HepG2 (cell line): ENCODE measurements at regions not wholly inside any gene's neighbourhood (a gene's known extent, or its start where the extent isn't known, plus 50 kb on each side); places are given as distances from the start of the nearest gene placed in this dataset.
"Not testable (repeated sequence)": the region's sequence is repeated elsewhere in the genome, so short reads cannot be mapped to it uniquely, and the experiment has no call there.

ENCODE experiments used
- ATAC-seq: fragments of 200-7000 bp; cut with Tn5 transposase; 3 replicates; pipeline ENCODE4 v1.9.1; 2020; ENCODE audit warnings: mild to moderate bottlenecking, moderate library complexity
- BruUV-seq: library from RNA; stranded (reverse); fragments of 400-500 nt; replicated peaks from 2 replicates; lab custom pipeline; 2021; lab: Mats Ljungman, UMichigan
- CTCF ChIA-PET: fragments of 300-600 bp; formaldehyde crosslinking; extraction: SDS; loops from one replicate; lab custom pipeline; 2021; ENCODE audit warnings: low total read pairs, inconsistent platforms, low intra/inter-chr PET ratio; lab: Yijun Ruan, JAX
- POLR2A ChIA-PET: fragments of 350-600 bp; sonication (Branson Sonifier 250); formaldehyde crosslinking; loops from one replicate; lab custom pipeline; 2020; ENCODE audit warnings: antibody characterized with exemption, inconsistent platforms; lab: Yijun Ruan, JAX
- DNase-seq: peaks from one replicate; pipeline ENCODE4 v3.0.0-alpha.2; 2015; ENCODE audit warnings: low spot score
- FAIRE-seq: peaks from 3 replicates; lab custom pipeline; 2011; peaks lifted over from hg19 to GRCh38; lab: Jason Lieb, UNC
- H2AFZ ChIP-seq: one replicate; pipeline ENCODE4 v1.6.1; 2011; ENCODE audit warnings: low read length, inconsistent platforms
- H3K27ac ChIP-seq: fragments of 300-600 bp; 3 replicates; pipeline ENCODE4 v1.8.0; 2011; ENCODE audit warnings: mixed run types, mild to moderate bottlenecking, mixed read lengths, low read length, inconsistent platforms; ENCODE audit not compliant: insufficient read depth; ENCODE audit errors: extremely low read length
- H3K27me3 ChIP-seq, 2 experiments: fragments of 200-600 bp in 1 of 2; 2 replicates in 1 of 2; 3 replicates in 1 of 2; pipeline versions ENCODE4 v1.6.0 to v1.8.0; 2011; ENCODE audit warnings: low read length in 2 of 2, mild to moderate bottlenecking in 2 of 2, moderate library complexity in 2 of 2, inconsistent platforms in 1 of 2; ENCODE audit not compliant: insufficient read depth in 2 of 2, control insufficient read depth in 1 of 2
- H3K36me3 ChIP-seq, 2 experiments: fragments of 200-600 bp in 1 of 2; replicated peaks in 1 of 2; 2 replicates in 1 of 2; 3 replicates in 1 of 2; pipeline versions ENCODE4 v1.5.1 to v1.8.0; 2011; ENCODE audit warnings: low read length in 2 of 2, inconsistent platforms in 1 of 2; ENCODE audit not compliant: insufficient read depth in 2 of 2, control insufficient read depth in 1 of 2
- H3K4me1 ChIP-seq: 2 replicates; pipeline ENCODE4 v1.5.1; 2012; ENCODE audit warnings: low read length, inconsistent platforms; ENCODE audit not compliant: insufficient read depth
- H3K4me2 ChIP-seq: 2 replicates; pipeline ENCODE4 v1.6.0; 2011; ENCODE audit warnings: low read depth, low read length, inconsistent platforms
- H3K4me3 ChIP-seq, 3 experiments: fragments of 200-600 bp in 1 of 3; sonication (generic), shearing (Covaris generic) in 1 of 3; replicated peaks in 1 of 3; 2 replicates each; pipeline ENCODE4 v1.5.1; 2011 to 2016; ENCODE audit warnings: low read length in 3 of 3, inconsistent platforms in 2 of 3, low read depth in 2 of 3, mild to moderate bottlenecking in 2 of 3, control low read depth in 1 of 3, mixed read lengths in 1 of 3; ENCODE audit not compliant: insufficient read depth in 1 of 3
- H3K79me2 ChIP-seq: one replicate; pipeline ENCODE4 v1.6.1; 2011; ENCODE audit warnings: low read length, inconsistent platforms; ENCODE audit not compliant: insufficient read depth
- H3K9ac ChIP-seq: 2 replicates; pipeline ENCODE4 v1.6.0; 2011; ENCODE audit warnings: mild to moderate bottlenecking, low read depth, low read length, inconsistent platforms; ENCODE audit not compliant: insufficient read depth
- H3K9me3 ChIP-seq: 2 replicates; pipeline ENCODE4 v1.5.1; 2012; ENCODE audit warnings: mild to moderate bottlenecking, low read length
- H4K20me1 ChIP-seq: 2 replicates; pipeline ENCODE4 v1.6.0; 2011; ENCODE audit warnings: inconsistent platforms, mild to moderate bottlenecking, low read length, moderate library complexity; ENCODE audit not compliant: insufficient read depth
- HDAC2 ChIP-seq: sonication (generic); formaldehyde crosslinking; IDR thresholded peaks from 2 replicates; pipeline ENCODE4 v1.4.0; 2020; ENCODE audit warnings: missing genetic modification reagents
- MEF2D ChIP-seq: sonication (generic); formaldehyde crosslinking; IDR thresholded peaks from 2 replicates; pipeline ENCODE4 v1.5.1; 2020; ENCODE audit warnings: mild to moderate bottlenecking, missing genetic modification reagents
- NBN ChIP-seq: fragments of 450-650 bp; conservative IDR thresholded peaks from 2 replicates; pipeline ENCODE4 v1.6.1; 2017
- NONO ChIP-seq, 2 experiments: fragments of 450-650 bp in 1 of 2; sonication (generic) in 1 of 2; formaldehyde crosslinking in 1 of 2; IDR thresholded peaks in 1 of 2; conservative IDR thresholded peaks in 1 of 2; 2 replicates each; pipeline versions ENCODE4 v1.6.1 to v1.8.0; 2017 to 2022; ENCODE audit warnings: mild to moderate bottlenecking in 1 of 2, missing genetic modification reagents in 1 of 2, moderate library complexity in 1 of 2
- REPIN1 ChIP-seq: sonication (generic); formaldehyde crosslinking; IDR thresholded peaks from 2 replicates; pipeline ENCODE4 v1.8.0; 2022; ENCODE audit warnings: missing genetic modification reagents, low read depth, mild to moderate bottlenecking, borderline replicate concordance
- THAP8 ChIP-seq: sonication (generic); formaldehyde crosslinking; IDR thresholded peaks from 2 replicates; pipeline ENCODE4 v1.5.1; 2020; ENCODE audit warnings: missing genetic modification reagents, mild to moderate bottlenecking, borderline replicate concordance
- TOE1 ChIP-seq: sonication (generic); formaldehyde crosslinking; IDR thresholded peaks from 2 replicates; pipeline ENCODE4 v1.4.0; 2020; ENCODE audit warnings: mild to moderate bottlenecking, missing genetic modification reagents
- TRAFD1 ChIP-seq: sonication (generic); formaldehyde crosslinking; IDR thresholded peaks from 2 replicates; pipeline ENCODE4 v1.5.1; 2020; ENCODE audit warnings: missing genetic modification reagents, mild to moderate bottlenecking, borderline replicate concordance
- ZNF180 ChIP-seq: sonication (generic); formaldehyde crosslinking; IDR thresholded peaks from 2 replicates; pipeline ENCODE4 v1.4.0; 2020; ENCODE audit warnings: low read depth, missing genetic modification reagents, borderline replicate concordance
- ZNF629 ChIP-seq: sonication (generic); formaldehyde crosslinking; conservative IDR thresholded peaks from 2 replicates; pipeline ENCODE4 v1.5.0; 2020; ENCODE audit warnings: missing genetic modification reagents
- ZNF883 ChIP-seq: sonication (generic); formaldehyde crosslinking; IDR thresholded peaks from 2 replicates; pipeline ENCODE4 v1.5.1; 2020; ENCODE audit warnings: mild to moderate bottlenecking, missing genetic modification reagents; ENCODE audit errors: not compliant biosample characterization
- ZSCAN20 ChIP-seq: sonication (generic); formaldehyde crosslinking; IDR thresholded peaks from 2 replicates; pipeline ENCODE4 v1.4.0; 2020; ENCODE audit warnings: missing genetic modification reagents, mild to moderate bottlenecking, borderline replicate concordance
- WGBS: methylation state at CpG from one replicate; pipeline ENCODE4 v1.1.6; 2017; ENCODE audit warnings: low lambda C conversion rate; 5-methylcytosine and 5-hydroxymethylcytosine counted together
- in situ Hi-C: cut with HindIII; loops from 2 replicates; pipeline ENCODE4 v1.10.0; 2017; ENCODE audit warnings: low pct_unique_long_range_greater_than_20kb; ENCODE audit not compliant: extremely low pct_ligation_motif_present
- intact Hi-C: fragments of 100-400 bp; cut with micrococcal nuclease; formaldehyde crosslinking; loops from one replicate; pipeline ENCODE4 v1.10.0; 2022; ENCODE audit not compliant: unreplicated experiment
- TF ChIP-seq, protein P1 (sequence below): sonication (generic); formaldehyde crosslinking; IDR thresholded peaks from 2 replicates; pipeline ENCODE4 v1.5.0; 2020; ENCODE audit warnings: missing genetic modification reagents, mild to moderate bottlenecking, borderline replicate concordance

DNA sequence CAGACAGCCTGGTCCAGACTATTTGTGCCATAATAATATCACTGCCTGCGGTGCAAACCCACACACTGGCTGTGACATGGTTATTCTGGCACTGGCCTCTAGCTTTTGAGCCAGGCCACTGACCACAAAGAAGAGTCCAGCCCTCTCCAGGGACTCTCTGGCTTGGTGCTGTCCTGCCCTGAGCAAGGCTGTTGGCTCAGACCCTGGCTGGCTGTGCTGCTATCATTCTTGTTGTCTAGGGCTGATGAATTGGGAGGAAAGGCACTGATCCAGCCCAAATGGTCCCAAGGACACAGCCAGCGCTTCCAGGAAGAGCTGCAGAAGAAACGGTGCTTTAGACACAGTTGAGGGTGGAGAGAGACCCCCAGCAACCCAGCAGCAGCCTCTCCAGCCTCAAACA lies 80.8 kb downstream of the TMEM130 start (continued):
- TF ChIP-seq THAP8 (CRISPR knock-in tag) (no peak), NBN (no peak), REPIN1 (CRISPR knock-in tag) (no peak), HDAC2 (CRISPR knock-in tag) (no peak), ZNF629 (CRISPR knock-in tag) (no peak)

- H3K4me1 ChIP-seq, POLR2A ChIA-PET, H4K20me1 ChIP-seq, H2AFZ ChIP-seq, BruUV-seq, H3K4me2 ChIP-seq, H3K9ac ChIP-seq, ATAC-seq, H3K27ac ChIP-seq, H3K9me3 ChIP-seq, H3K4me3 ChIP-seq, H3K79me2 ChIP-seq, CTCF ChIA-PET, H3K36me3 ChIP-seq, in situ Hi-C loops, FAIRE-seq, H3K27me3 ChIP-seq, DNase-seq, intact Hi-C loops: not testable (repeated sequence)
- WGBS, result 6% methylated on average over 4 of the region's 4 CpGs
Measured at GRCh38 chr7:98794453-98794852, 75.4 kb downstream of the TMEM130 start.

- no peaks in the 10 kb centered on the region for H4K20me1 ChIP-seq
- ChIA-PET POLR2A (no interaction called here), CTCF (no interaction called here)
- no peak overlapping the region for H3K4me2 ChIP-seq
- WGBS, result 64% methylated on average over 12 of the region's 12 CpGs
- DNase-seq (no peak), ATAC-seq (no peak), FAIRE-seq (no peak)
- H3K4me3 ChIP-seq, result no peak overlapping the region
- in situ Hi-C loops, result no loop called here
- intact Hi-C loops, result no loop called here
- BruUV-seq, result no TSS peak
- H3K27ac ChIP-seq, result no peak overlapping the region
- H3K36me3 ChIP-seq, result no peaks in the 10 kb centered on the region
- no peak overlapping the region for H3K9ac ChIP-seq
- H3K9me3 ChIP-seq, result peaks cover 6% of the 10 kb centered on the region; the same call in 1 of the 2 replicates
- no peak overlapping the region for H2AFZ ChIP-seq
- H3K79me2 ChIP-seq, result no peaks in the 10 kb centered on the region
- H3K4me1 ChIP-seq, result no peaks in the 10 kb centered on the region
- no peaks in the 10 kb centered on the region for H3K27me3 ChIP-seq
- no peak for TF ChIP-seq NONO (IDR thresholded peaks at IDR 0.05)
- no peak for TF ChIP-seq NONO (CRISPR knock-in tag; conservative IDR thresholded peaks at IDR 0.05)
- TF ChIP-seq ZNF180 (CRISPR knock-in tag), result no peak
- no peak for TF ChIP-seq MEF2D (CRISPR knock-in tag)
- TF ChIP-seq TOE1 (CRISPR knock-in tag), result no peak
- TF ChIP-seq, protein P1, sequence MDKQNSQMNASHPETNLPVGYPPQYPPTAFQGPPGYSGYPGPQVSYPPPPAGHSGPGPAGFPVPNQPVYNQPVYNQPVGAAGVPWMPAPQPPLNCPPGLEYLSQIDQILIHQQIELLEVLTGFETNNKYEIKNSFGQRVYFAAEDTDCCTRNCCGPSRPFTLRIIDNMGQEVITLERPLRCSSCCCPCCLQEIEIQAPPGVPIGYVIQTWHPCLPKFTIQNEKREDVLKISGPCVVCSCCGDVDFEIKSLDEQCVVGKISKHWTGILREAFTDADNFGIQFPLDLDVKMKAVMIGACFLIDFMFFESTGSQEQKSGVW, result no peak
- TF ChIP-seq ZNF883, result no peak
- no peak for TF ChIP-seq TRAFD1 (CRISPR knock-in tag)
- no peak for TF ChIP-seq ZSCAN20 (CRISPR knock-in tag)
Measured at GRCh38 chr7:98795741-98796493, 73.9 kb downstream of the TMEM130 start.
